ENCODE measurements at regions not wholly inside any gene's neighbourhood (a gene's known extent, or its start where the extent isn't known, plus 50 kb on each side); places are given as distances from the start of the nearest gene placed in this dataset.

DNA sequence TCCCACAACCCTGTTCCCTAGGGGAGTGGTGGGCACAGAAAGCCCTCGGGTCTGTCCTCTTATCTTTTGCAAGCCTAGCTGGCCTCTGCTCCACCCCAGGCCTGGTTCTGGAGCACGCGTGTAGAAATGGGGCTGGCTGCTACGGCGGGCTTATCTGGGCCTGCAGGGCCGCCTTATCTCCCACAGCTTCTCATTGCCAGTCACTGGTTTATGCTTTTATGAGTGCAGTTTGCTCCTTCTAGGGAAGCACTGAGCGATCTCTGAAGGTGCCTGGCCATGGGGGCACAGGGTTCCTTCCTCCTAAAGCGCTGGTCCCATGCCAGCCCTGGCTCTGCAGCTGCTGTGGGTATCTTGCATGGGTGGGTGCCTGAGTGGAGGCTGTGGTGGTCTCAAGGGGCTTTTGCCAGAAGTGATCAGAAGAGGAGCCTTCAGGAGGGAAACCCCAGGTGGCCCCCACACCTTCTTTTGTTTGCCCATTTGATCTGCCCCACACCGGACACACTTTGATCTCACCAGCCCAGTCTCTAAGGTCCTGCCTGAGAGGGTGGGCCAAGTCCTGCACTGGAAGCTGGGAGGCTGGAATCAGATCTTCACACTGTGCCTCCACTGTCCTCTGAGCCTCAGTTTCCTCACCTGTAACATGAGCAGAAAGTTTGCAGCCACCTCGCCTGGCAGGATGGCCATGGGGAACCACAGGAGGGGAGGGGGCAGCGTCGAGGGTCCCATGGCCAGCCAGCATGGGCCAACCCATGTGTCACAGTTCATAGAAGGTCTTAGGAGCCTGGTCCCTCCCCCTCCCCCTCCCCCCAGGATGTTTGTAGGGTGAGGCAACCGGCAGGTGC, 86.6 kb upstream of the FGF3 start:
- H3K9me3 Mint-ChIP-seq = no peaks in the 10 kb centered on the region
- peaks cover 10% of the 10 kb centered on the region for H3K27me3 Mint-ChIP-seq
- no peaks in the 10 kb centered on the region for H3K4me1 Mint-ChIP-seq
- DNase-seq = no peak
- H3K4me3 Mint-ChIP-seq = no peak overlapping the region
- no peak overlapping the region for H3K27ac Mint-ChIP-seq
- CTCF ChIA-PET = no interaction called here
- H3K36me3 Mint-ChIP-seq = no peaks in the 10 kb centered on the region

- no peak overlapping the region for H3K27ac Mint-ChIP-seq
- no peaks in the 10 kb centered on the region for H3K4me1 Mint-ChIP-seq
- no peak for DNase-seq
- peaks cover 7% of the 10 kb centered on the region for H3K27me3 Mint-ChIP-seq
- no peaks in the 10 kb centered on the region for H3K9me3 Mint-ChIP-seq
- H3K4me3 Mint-ChIP-seq = no peak overlapping the region
- CTCF ChIA-PET = interaction anchor here (2.1 kb wide), 1 partner anchor 15 kb away, joined by 6 read pairs; no protein-coding TSS in a partner anchor
- no peaks in the 10 kb centered on the region for H3K36me3 Mint-ChIP-seq
Observed at GRCh38 chr11:69906453-69906907, 87.3 kb upstream of the FGF3 start.

GRCh38 chr11:69907611-69908010, 88.4 kb upstream of the FGF3 start:
- Mint-ChIP-seq H3K27me3 (peaks cover 6% of the 10 kb centered on the region), H3K9me3 (no peaks in the 10 kb centered on the region)
- CTCF ChIA-PET = interaction anchor here (1.1 to 2.1 kb wide), 2 partner anchors 13 to 288 kb away, joined by 6 read pairs; no protein-coding TSS in a partner anchor

DNA sequence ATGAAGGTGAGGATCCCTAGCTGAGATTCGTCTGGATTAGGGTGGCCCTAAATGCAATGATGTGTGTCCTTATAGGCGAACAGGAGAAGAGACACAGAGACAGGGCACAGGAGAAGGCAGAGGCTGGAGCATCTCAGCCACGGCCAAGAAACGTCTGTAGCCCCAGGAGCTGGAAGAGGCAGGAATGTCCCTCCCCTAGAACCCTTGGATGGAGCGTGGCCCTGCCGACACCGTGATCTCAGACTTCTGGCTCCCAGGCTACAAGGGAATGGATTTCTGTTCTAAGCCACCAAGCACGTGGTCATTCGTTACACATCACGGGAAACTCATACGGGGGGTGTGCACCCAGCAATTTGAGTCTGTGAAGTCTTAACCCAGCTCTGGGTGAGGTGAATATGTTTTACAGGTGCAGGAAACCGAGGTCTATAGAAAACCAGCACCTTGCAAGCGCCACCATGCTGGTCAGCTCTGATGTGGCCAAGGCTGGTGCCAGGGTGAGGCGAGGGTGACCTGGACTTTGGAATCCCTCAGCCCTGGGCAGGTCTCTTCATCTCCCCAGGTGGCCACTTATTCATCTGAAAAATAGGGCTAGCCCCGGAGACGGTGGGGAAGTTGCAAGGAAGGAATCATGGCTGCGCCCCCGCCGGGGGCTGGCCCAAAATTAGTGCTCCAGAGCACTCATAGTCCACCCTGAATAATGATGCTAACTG, 89.5 kb upstream of the FGF3 start:
- Mint-ChIP-seq H3K4me3 (no peak overlapping the region), H3K36me3 (no peaks in the 10 kb centered on the region), H3K27ac (no peak overlapping the region), H3K27me3 (peaks cover 6% of the 10 kb centered on the region), H3K4me1 (no peaks in the 10 kb centered on the region), H3K9me3 (no peaks in the 10 kb centered on the region)
- CTCF ChIA-PET = interaction anchor here (1.1 to 2.1 kb wide), 2 partner anchors 12 to 287 kb away, joined by 6 read pairs; no protein-coding TSS in a partner anchor
- no peak for DNase-seq

More at GRCh38 chr11:69907611-69908010, 88.4 kb upstream of the FGF3 start:
- no peaks in the 10 kb centered on the region for H3K36me3 Mint-ChIP-seq
- no peak overlapping the region for H3K4me3 Mint-ChIP-seq
- H3K4me1 Mint-ChIP-seq = no peaks in the 10 kb centered on the region
- no peak for DNase-seq
- no peak overlapping the region for H3K27ac Mint-ChIP-seq

DNA sequence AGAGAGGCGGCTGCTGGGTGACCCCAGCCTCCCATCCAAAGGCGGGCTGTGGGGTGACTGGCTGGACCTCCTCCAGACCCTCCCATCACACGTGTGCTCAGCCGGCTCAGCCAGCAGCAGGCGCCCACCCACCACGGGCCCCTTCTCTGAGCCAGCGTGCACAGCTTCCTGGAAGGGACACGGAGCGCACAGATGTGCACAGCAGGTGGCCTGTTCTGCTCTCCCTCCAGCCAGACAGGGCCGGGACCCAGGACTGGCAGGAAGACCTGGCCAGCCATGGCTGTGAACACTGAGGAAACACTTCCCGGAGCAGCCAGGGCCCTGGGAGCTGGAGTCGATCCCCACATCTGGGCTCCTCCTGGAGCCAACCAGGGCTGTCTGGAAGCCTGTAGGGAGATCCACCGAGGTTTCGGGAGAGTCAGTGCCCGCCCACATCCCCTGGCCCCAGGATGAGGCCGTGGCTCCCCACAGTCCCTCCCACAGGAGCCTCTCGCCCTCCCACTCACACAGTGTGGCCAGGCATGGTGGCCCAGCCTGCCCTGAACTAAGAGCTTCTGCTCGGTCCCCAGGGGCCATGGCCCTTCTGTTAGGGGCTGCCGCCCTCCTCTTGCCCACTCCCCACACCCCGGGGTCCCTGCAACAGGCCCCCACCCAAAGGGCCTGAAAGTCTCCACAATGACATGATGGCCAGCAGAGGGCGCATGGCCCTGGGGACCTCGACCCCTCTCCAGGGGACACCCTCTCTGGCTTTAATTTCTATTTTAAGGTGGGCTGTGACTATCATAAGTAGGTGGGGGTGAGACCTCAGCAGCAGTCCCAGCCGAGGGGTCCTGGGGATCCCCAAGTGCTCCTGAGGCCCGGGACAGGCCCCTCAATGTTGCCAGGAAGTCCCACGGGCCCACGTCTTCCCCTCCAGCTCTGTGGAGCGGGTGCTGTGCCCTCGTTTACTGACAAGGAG, 90.6 kb upstream of the FGF3 start:
- peaks cover 13% of the 10 kb centered on the region for H3K27me3 Mint-ChIP-seq
- CTCF ChIA-PET = interaction anchor here (1.1 to 1.5 kb wide), 5 partner anchors 13 to 289 kb away, joined by 3 to 5 read pairs (median 3); no protein-coding TSS in a partner anchor
- no peaks in the 10 kb centered on the region for H3K36me3 Mint-ChIP-seq
- H3K4me3 Mint-ChIP-seq = no peak overlapping the region
- H3K4me1 Mint-ChIP-seq = no peaks in the 10 kb centered on the region
- H3K9me3 Mint-ChIP-seq = no peaks in the 10 kb centered on the region
- H3K27ac Mint-ChIP-seq = no peak overlapping the region
- no peak for DNase-seq

DNA sequence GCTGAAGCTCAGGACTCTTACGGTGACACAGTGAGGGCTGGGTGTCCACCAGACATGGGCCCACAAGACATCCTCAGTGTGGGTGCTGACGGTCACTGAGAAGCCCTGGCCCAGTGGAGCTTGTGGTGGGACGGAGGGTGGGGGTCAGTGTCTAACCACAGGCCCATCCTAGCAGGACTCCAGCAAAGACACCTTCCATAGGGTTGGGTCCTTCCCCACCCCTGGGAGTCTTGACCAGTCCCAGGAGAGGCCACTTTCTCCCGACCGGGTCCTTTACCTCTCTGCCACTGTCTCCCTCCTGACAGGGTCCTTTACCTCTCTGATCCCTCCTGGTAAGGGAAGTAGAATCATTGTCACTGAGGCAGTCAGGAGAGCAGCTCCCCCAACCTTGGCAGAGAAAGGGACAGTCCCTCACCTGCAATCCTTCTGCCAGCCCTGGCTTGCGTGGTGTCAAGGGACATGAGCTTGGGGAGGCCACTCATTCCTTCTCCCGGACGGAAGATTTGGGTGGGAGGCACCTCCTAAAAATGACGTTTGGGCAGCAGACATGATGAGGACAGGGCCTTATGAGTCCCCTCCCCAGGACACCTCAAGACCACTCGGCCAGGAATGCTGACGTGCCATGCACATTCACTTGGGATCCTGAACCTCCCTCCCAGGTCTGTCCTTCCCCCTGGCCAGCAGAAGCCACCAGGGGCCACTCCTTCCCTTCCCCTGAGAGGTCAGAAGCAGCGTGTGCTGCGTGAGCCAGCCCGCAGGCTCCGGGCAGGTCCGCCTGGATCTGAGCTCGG, 91.5 kb upstream of the FGF3 start:
- peaks cover 17% of the 10 kb centered on the region for H3K27me3 Mint-ChIP-seq
- no peaks in the 10 kb centered on the region for H3K4me1 Mint-ChIP-seq

DNA sequence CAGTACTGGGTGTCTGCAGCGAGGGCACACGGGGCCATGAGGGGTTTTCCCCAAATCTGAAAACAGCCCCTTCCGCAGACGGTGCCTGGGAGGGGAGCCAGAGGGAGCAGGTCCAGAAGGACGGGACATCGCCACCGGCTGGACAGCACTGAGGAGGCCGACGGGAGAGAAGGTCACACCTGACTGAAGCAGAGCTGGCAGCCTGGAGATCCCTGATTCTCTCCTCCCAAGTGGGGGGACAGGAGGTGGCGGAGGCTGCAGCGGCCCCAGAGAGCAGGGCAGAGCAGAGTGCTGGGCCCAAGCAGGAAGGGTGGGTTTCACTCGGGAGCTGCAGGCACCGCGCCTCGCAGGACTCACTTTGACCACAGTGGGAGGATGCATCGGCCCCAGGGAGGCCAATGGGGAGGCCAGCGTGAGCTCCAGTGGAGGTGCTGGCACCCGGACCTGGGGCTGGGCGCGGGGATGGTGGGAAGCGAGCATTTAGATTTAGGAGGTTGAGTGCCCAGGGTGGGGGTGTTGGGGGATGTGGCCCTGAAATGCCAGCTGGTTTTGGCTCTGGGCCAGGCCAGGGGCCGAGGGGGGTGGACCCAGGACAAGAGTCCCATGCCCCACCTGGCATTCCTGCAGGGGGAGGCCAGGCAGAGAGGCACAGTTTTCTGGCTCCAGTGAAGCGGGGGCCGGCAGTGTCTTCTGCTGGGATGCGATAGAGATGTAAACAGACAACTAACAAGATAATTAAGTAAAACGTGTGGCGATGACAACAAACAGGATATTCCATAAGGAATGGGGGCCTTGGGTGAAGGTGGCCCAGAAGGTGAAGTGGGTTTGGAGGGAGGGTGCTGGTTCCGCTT, 92.3 kb upstream of the FGF3 start:
- H3K36me3 Mint-ChIP-seq = no peaks in the 10 kb centered on the region
- no peaks in the 10 kb centered on the region for H3K4me1 Mint-ChIP-seq
- H3K4me3 Mint-ChIP-seq = no peak overlapping the region
- no peaks in the 10 kb centered on the region for H3K9me3 Mint-ChIP-seq
- CTCF ChIA-PET = interaction anchor here (0.5 to 1.3 kb wide), 3 partner anchors 9 to 287 kb away, joined by 3 read pairs; no protein-coding TSS in a partner anchor
- H3K27me3 Mint-ChIP-seq = peaks cover 22% of the 10 kb centered on the region
- peak; percentile 5 for DNase-seq
- H3K27ac Mint-ChIP-seq = no peak overlapping the region

More for the DNA sequence above, 91.5 kb upstream of the FGF3 start:
- H3K36me3 Mint-ChIP-seq = no peaks in the 10 kb centered on the region
- no peak overlapping the region for H3K4me3 Mint-ChIP-seq
- no peak for DNase-seq
- no peak overlapping the region for H3K27ac Mint-ChIP-seq
- CTCF ChIA-PET = interaction anchor here (1.1 to 1.5 kb wide), 5 partner anchors 12 to 288 kb away, joined by 3 to 5 read pairs (median 3); no protein-coding TSS in a partner anchor
- H3K9me3 Mint-ChIP-seq = no peaks in the 10 kb centered on the region

DNA sequence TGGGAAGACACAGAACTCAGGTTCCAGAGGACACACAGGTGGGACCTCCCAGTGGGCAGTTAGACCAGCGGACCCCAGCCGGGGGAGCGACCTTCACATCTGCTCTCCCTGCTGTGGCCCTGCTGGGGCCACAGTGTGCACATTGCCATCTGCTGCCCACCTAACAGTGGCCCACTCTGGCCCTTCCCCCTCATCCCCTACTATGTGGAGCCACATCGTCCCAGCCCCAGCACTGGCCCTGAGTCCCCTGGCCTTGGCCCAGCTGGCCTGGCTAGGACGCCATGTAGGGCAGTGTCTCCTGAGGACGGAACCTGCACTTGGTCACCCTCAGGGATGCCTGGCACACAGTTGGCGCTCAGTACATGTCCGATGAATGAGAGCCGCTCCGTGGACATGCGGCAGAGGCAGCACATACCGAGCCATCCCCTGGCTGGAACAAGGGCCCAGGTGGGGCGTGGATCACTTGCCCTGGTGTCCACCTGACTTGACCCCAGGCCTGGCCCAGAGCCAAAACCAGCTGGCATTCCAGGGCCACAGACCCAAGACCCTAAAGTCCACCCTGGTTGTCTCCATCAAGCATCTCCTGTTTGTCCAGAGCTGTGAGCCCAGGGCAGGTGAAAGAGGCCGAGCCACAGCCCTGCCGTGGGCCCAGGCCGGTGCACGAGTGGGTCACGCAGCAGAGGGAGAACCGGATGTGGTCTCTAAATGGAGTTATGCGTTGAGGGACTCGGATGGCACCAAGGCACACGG, 93.1 kb upstream of the FGF3 start:
- DNase-seq = peak; percentile 5
- H3K27me3 Mint-ChIP-seq = peaks cover 30% of the 10 kb centered on the region
- H3K4me1 Mint-ChIP-seq = no peaks in the 10 kb centered on the region
- CTCF ChIA-PET = interaction anchor here (0.5 to 1.6 kb wide), 5 partner anchors 8 to 284 kb away, joined by 3 to 6 read pairs (median 4); no protein-coding TSS in a partner anchor
- no peaks in the 10 kb centered on the region for H3K36me3 Mint-ChIP-seq
- H3K4me3 Mint-ChIP-seq = no peak overlapping the region
- no peak overlapping the region for H3K27ac Mint-ChIP-seq
- no peaks in the 10 kb centered on the region for H3K9me3 Mint-ChIP-seq

DNA sequence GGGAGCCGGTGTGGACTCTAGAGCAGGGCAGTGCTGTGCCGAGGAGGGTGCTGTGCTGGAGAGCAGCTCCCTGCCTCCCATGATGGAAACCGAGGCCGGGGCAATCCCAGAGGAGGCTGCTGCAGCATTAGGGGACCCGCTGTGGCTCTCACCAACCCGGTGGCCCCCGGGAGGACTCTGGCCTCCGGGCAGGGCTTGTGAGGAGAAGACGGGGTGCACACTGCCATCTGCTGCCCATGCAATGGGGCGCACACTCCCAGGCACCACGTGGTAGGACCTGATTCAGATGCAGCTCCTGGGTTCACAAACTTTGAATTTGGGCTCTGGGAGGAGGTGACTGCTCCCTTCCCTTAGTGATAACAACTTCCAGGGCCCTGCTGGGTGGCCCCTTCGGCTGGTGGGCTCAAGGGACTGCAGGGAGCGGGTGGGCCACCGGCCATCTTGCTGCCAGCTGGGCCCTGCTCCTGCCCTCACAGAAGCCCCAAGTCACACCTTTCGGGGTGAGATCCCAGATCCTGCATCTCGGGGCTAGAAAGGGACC, 93.8 kb upstream of the FGF3 start:
- Mint-ChIP-seq H3K4me3 (no peak overlapping the region), H3K27ac (no peak overlapping the region), H3K9me3 (no peaks in the 10 kb centered on the region), H3K36me3 (no peaks in the 10 kb centered on the region), H3K4me1 (no peaks in the 10 kb centered on the region), H3K27me3 (peaks cover 34% of the 10 kb centered on the region)
- peak; percentile 29 for DNase-seq
- CTCF ChIA-PET = interaction anchor here (0.9 to 1.6 kb wide), 5 partner anchors 9 to 321 kb away, joined by 3 to 6 read pairs (median 4); no protein-coding TSS in a partner anchor

- Mint-ChIP-seq H3K9me3 (no peaks in the 10 kb centered on the region), H3K4me1 (no peaks in the 10 kb centered on the region), H3K36me3 (no peaks in the 10 kb centered on the region), H3K4me3 (no peak overlapping the region), H3K27me3 (peaks cover 38% of the 10 kb centered on the region), H3K27ac (no peak overlapping the region)
- peak; percentile 10 for DNase-seq
- CTCF ChIA-PET = interaction anchor here (0.9 to 1.6 kb wide), 5 partner anchors 10 to 320 kb away, joined by 3 to 6 read pairs (median 4); no protein-coding TSS in a partner anchor
Observed at GRCh38 chr11:69913591-69914285, 94.5 kb upstream of the FGF3 start.

Measured in activated naive CD4-positive, alpha-beta T cell treated with anti-CD3 and anti-CD28 coated beads, Interleukin-2, amount 10 ng/mL, durations not matched to agents 7 days and 5 days (primary cell).